ENCODE measurements at regions not wholly inside any gene's neighbourhood (a gene's known extent, or its start where the extent isn't known, plus 50 kb on each side); places are given as distances from the start of the nearest gene placed in this dataset.
A peak's percentile ranks its signal among the peaks of the same experiment; 100 is the strongest.

- no peak for DNase-seq (ENCODE audit: low read depth)
These were observed 901.7 kb downstream of the KCNMA1 start for GRCh38 chr10:76735866-76736265.

GRCh38 chr10:76733441-76733936 lies 904.1 kb downstream of the KCNMA1 start:
- DNase-seq (ENCODE audit: low read depth): no peak

- DNase-seq (ENCODE audit: low read depth): peak; percentile 27
These were observed 905.3 kb downstream of the KCNMA1 start for GRCh38 chr10:76732306-76732705.

GRCh38 chr10:76729841-76730487 lies 907.6 kb downstream of the KCNMA1 start:
- DNase-seq (ENCODE audit: low read depth): no peak

GRCh38 chr10:76729346-76729745 lies 908.3 kb downstream of the KCNMA1 start:
- DNase-seq (ENCODE audit: low read depth): no peak

GRCh38 chr10:76727038-76727437 lies 910.6 kb downstream of the KCNMA1 start:
- no peak for DNase-seq (ENCODE audit: low read depth)

- no peak for DNase-seq (ENCODE audit: low read depth)
These were observed 913.8 kb downstream of the KCNMA1 start for GRCh38 chr10:76723844-76724243.

GRCh38 chr10:76721891-76722505 lies 915.6 kb downstream of the KCNMA1 start:
- no peak for DNase-seq (ENCODE audit: low read depth)

- no peak for DNase-seq (ENCODE audit: low read depth)
These were observed 918.6 kb downstream of the KCNMA1 start for GRCh38 chr10:76719006-76719405.

GRCh38 chr10:76717141-76717540 lies 920.5 kb downstream of the KCNMA1 start:
- DNase-seq (ENCODE audit: low read depth): no peak

- DNase-seq (ENCODE audit: low read depth): no peak
These were observed 926.2 kb downstream of the KCNMA1 start for GRCh38 chr10:76711222-76711997.

- DNase-seq (ENCODE audit: low read depth): no peak
These were observed 937.4 kb downstream of the KCNMA1 start for GRCh38 chr10:76700241-76700640.

GRCh38 chr10:76697923-76698322 lies 939.7 kb downstream of the KCNMA1 start:
- DNase-seq (ENCODE audit: low read depth): no peak

- no peak for DNase-seq (ENCODE audit: low read depth)
These were observed 942.5 kb downstream of the KCNMA1 start for GRCh38 chr10:76695069-76695468.

GRCh38 chr10:76686201-76686600 lies 951.4 kb downstream of the KCNMA1 start:
- no peak for DNase-seq (ENCODE audit: low read depth)

- DNase-seq (ENCODE audit: low read depth): no peak
These were observed 952.6 kb downstream of the KCNMA1 start for GRCh38 chr10:76684968-76685367.

- no peak for DNase-seq (ENCODE audit: low read depth)
These were observed 956.5 kb downstream of the KCNMA1 start for GRCh38 chr10:76681153-76681552.

- no peak for DNase-seq (ENCODE audit: low read depth)
These were observed 958.6 kb downstream of the KCNMA1 start for GRCh38 chr10:76679030-76679429.

GRCh38 chr10:76675951-76676587 lies 961.5 kb downstream of the KCNMA1 start:
- peak; percentile 82 for DNase-seq (ENCODE audit: low read depth)

GRCh38 chr10:76675561-76675950 lies 962.1 kb downstream of the KCNMA1 start:
- DNase-seq (ENCODE audit: low read depth): no peak

- no peak for DNase-seq (ENCODE audit: low read depth)
These were observed 969.9 kb downstream of the KCNMA1 start for GRCh38 chr10:76667408-76668370.
